B cell (primary cell): ENCODE measurements at regions not wholly inside any gene's neighbourhood (a gene's known extent, or its start where the extent isn't known, plus 50 kb on each side); places are given as distances from the start of the nearest gene placed in this dataset.

Experiments
- ATAC-seq: fragments of 200-7000 bp; cut with Tn5 transposase; one replicate; pipeline ENCODE4 v1.10.0; 2021; ENCODE audit warnings: low read depth, mild to moderate bottlenecking, moderate number of reproducible peaks, moderate library complexity
- CTCF ChIA-PET: fragments of 350-600 bp; sonication (Branson Sonifier 250); formaldehyde crosslinking; loops from one replicate; lab custom pipeline; 2021; ENCODE audit warnings: antibody characterized with exemption, inconsistent platforms; lab: Charles Lee
- POLR2A ChIA-PET: fragments of 350-600 bp; sonication (Branson Sonifier 250); formaldehyde crosslinking; loops from one replicate; lab custom pipeline; 2021; ENCODE audit warnings: antibody characterized with exemption; lab: Charles Lee
- DNase-seq: peaks from one replicate; pipeline ENCODE4 v3.0.0; 2013
- H2AFZ ChIP-seq: 2 replicates; pipeline ENCODE4 v1.6.1; 2012; ENCODE audit warnings: mild to moderate bottlenecking, low read depth, low read length; ENCODE audit not compliant: insufficient read depth, poor library complexity, severe bottlenecking
- H3K27ac ChIP-seq, 2 donors: 1 replicate in 1 of 2; 2 replicates in 1 of 2; pipeline ENCODE4 v1.5.1; 2012 to 2013; ENCODE audit warnings: low read length in 2 of 2, mild to moderate bottlenecking in 2 of 2, moderate library complexity in 1 of 2
- H3K27me3 ChIP-seq, 4 experiments: fragments of 200-600 bp in 1 of 4; sonication (generic) in 1 of 4; replicated peaks in 1 of 4; 1 replicate in 2 of 4; 2 replicates in 2 of 4; pipeline versions ENCODE4 v1.6.1 to v1.7.0; 2013 to 2016; ENCODE audit warnings: low read length in 3 of 4, mild to moderate bottlenecking in 2 of 4, mixed read lengths in 1 of 4, moderate library complexity in 1 of 4; ENCODE audit not compliant: insufficient read depth in 4 of 4, control insufficient read depth in 3 of 4; ENCODE audit errors: control extremely low read depth in 1 of 4
- H3K36me3 ChIP-seq, 2 experiments: replicated peaks in 1 of 2; 1 replicate in 1 of 2; 2 replicates in 1 of 2; pipeline versions ENCODE4 v1.6.1 to v1.7.1; 2013; ENCODE audit warnings: low read length in 1 of 2; ENCODE audit not compliant: insufficient read depth in 2 of 2, control insufficient read depth in 1 of 2; ENCODE audit errors: control extremely low read depth in 1 of 2, extremely low read depth in 1 of 2
- H3K4me1 ChIP-seq, 2 donors: fragments of 200-600 bp in 1 of 2; sonication (generic) in 1 of 2; 1 replicate in 1 of 2; 2 replicates in 1 of 2; pipeline versions ENCODE4 v1.5.1 to v1.6.1; 2013 to 2017; ENCODE audit warnings: low read length in 2 of 2; ENCODE audit not compliant: control insufficient read depth in 2 of 2, insufficient read depth in 2 of 2
- H3K4me2 ChIP-seq: replicated peaks from 2 replicates; pipeline ENCODE3; 2012; ENCODE audit warnings: mild to moderate bottlenecking, low read depth, low read length; ENCODE audit not compliant: poor library complexity, severe bottlenecking
- H3K4me3 ChIP-seq, 5 experiments: fragments of 200-600 bp in 1 of 5; sonication (generic) in 1 of 5; 1 replicate in 3 of 5; 2 replicates in 2 of 5; pipeline versions ENCODE4 v1.5.1 to v1.7.0; 2011 to 2016; ENCODE audit warnings: low read length in 4 of 5, mild to moderate bottlenecking in 4 of 5, low read depth in 2 of 5, control low read depth in 1 of 5, moderate library complexity in 1 of 5; ENCODE audit not compliant: insufficient read depth in 1 of 5; ENCODE audit errors: control extremely low read depth in 1 of 5, extremely low read depth in 1 of 5
- H3K79me2 ChIP-seq: fragments of 200-600 bp; sonication (generic); one replicate; pipeline ENCODE4 v1.6.0; 2016; ENCODE audit warnings: low read length; ENCODE audit not compliant: control insufficient read depth, insufficient read depth
- H3K9ac ChIP-seq: fragments of 200-600 bp; sonication (generic); 2 replicates; pipeline ENCODE4 v1.6.1; 2017; ENCODE audit warnings: mild to moderate bottlenecking, low read length, moderate library complexity
- H3K9me3 ChIP-seq, 3 donors: one replicate each; pipeline versions ENCODE4 v1.6.1 to v1.7.1; 2013; ENCODE audit warnings: low read length in 2 of 3; ENCODE audit not compliant: control insufficient read depth in 2 of 3, insufficient read depth in 1 of 3; ENCODE audit errors: control extremely low read depth in 1 of 3
- H4K20me1 ChIP-seq: 2 replicates; pipeline ENCODE4 v1.6.0; 2012; ENCODE audit warnings: mild to moderate bottlenecking, low read length; ENCODE audit not compliant: insufficient read depth, control insufficient read depth, poor library complexity, severe bottlenecking
- H3K27ac Mint-ChIP-seq: one replicate; pipeline ENCODE4 v1.8.0; 2021; ENCODE audit warnings: mixed read lengths
- H3K27me3 Mint-ChIP-seq: one replicate; pipeline ENCODE4 v1.8.0; 2021; ENCODE audit warnings: mixed read lengths
- H3K4me1 Mint-ChIP-seq: one replicate; pipeline ENCODE4 v1.8.0; 2021; ENCODE audit warnings: mixed read lengths
- H3K4me3 Mint-ChIP-seq: one replicate; pipeline ENCODE4 v1.8.0; 2021; ENCODE audit warnings: mixed read lengths
- H3K9me3 Mint-ChIP-seq: one replicate; pipeline ENCODE4 v1.8.0; 2022; ENCODE audit warnings: mixed read lengths; ENCODE audit not compliant: insufficient read depth
- EZH2 ChIP-seq: IDR thresholded peaks from 2 replicates; pipeline ENCODE4 v1.6.1; 2012; ENCODE audit warnings: borderline replicate concordance, low read depth, mild to moderate bottlenecking, moderate library complexity, low read length; ENCODE audit not compliant: insufficient read depth, poor library complexity, severe bottlenecking
- WGBS: methylation state at CpG from one replicate; pipeline ENCODE4 v1.1.5; 2013; ENCODE audit warnings: missing lambda C conversion rate; ENCODE audit not compliant: insufficient coverage; 5-methylcytosine and 5-hydroxymethylcytosine counted together
- intact Hi-C: fragments of 100-400 bp; cut with micrococcal nuclease; formaldehyde crosslinking; loops from one replicate; pipeline ENCODE4 v1.10.0; 2022
- TF ChIP-seq, protein P1 (sequence below): fragments of 200-600 bp; IDR thresholded peaks from one replicate; pipeline ENCODE4 v1.8.0; 2022; ENCODE audit warnings: antibody characterized with exemption, mild to moderate bottlenecking

- ATAC-seq (no peak), DNase-seq (no peak)
- Histone ChIP-seq H3K4me2 (no peak overlapping the region), H3K4me3 (no peak overlapping the region), H3K79me2 (no peaks in the 10 kb centered on the region), H3K4me1 (no peaks in the 10 kb centered on the region), H4K20me1 (no peaks in the 10 kb centered on the region), H3K9me3 (no peaks in the 10 kb centered on the region), H2AFZ (no peak overlapping the region), H3K27me3 (no peaks in the 10 kb centered on the region), H3K36me3 (no peaks in the 10 kb centered on the region), H3K27ac (no peak overlapping the region), H3K9ac (no peak overlapping the region)
- H3K9me3 Mint-ChIP-seq, result no peaks in the 10 kb centered on the region
- no peaks in the 10 kb centered on the region for H3K4me1 Mint-ChIP-seq
- H3K27ac Mint-ChIP-seq, result no peak overlapping the region
- no peak overlapping the region for H3K4me3 Mint-ChIP-seq
- no peaks in the 10 kb centered on the region for H3K27me3 Mint-ChIP-seq
- POLR2A ChIA-PET, result no interaction called here
- intact Hi-C loops, result no loop called here
- CTCF ChIA-PET, result no interaction called here
- WGBS, result 77% methylated on average over 4 of the region's 6 CpGs
- TF ChIP-seq, protein P1, sequence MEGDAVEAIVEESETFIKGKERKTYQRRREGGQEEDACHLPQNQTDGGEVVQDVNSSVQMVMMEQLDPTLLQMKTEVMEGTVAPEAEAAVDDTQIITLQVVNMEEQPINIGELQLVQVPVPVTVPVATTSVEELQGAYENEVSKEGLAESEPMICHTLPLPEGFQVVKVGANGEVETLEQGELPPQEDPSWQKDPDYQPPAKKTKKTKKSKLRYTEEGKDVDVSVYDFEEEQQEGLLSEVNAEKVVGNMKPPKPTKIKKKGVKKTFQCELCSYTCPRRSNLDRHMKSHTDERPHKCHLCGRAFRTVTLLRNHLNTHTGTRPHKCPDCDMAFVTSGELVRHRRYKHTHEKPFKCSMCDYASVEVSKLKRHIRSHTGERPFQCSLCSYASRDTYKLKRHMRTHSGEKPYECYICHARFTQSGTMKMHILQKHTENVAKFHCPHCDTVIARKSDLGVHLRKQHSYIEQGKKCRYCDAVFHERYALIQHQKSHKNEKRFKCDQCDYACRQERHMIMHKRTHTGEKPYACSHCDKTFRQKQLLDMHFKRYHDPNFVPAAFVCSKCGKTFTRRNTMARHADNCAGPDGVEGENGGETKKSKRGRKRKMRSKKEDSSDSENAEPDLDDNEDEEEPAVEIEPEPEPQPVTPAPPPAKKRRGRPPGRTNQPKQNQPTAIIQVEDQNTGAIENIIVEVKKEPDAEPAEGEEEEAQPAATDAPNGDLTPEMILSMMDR, result no peak
- no peak for TF ChIP-seq EZH2
Observed at GRCh38 chr6:84515067-84515466, 249.3 kb downstream of the TBX18 start.

DNA sequence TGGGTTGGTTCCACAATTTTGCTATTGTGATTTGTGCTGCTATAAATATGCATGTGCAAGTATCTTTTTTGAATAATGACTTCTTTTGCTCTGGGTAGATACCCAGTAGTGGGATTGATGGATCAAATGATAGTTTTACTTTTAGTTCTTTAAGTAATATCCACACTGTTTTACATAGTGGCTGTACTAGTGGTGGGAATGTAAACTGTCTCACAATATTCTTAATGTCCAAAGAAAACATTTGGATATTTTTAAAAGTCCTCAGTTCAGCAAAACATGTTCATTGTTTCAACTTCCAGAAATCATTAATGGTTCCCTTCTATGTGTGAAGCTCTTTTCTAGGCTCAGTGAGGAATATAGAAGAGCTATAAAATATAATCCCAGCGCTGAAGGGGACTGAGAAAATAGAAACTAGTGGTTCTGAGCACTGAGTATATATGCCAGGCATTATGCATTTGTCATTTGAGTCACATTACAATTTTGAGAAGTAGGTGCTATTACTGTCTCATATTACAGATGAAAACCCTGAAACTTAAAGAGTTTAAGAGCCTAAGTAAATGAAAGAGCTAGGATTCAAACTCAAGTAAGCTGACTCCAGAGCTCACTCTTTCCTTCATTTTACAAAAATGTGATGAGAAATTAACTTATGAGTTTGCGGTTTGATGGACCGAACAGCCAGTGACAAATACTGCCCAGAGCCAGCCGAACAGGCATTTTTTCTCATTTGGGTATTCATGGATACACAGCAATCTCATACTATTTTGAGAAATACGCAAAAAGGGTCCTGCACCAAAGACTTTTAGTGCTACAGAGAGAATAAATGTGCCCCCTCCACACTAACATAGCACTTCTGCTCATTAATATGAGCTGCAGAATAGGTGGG lies 250.1 kb downstream of the TBX18 start:
- ATAC-seq (no peak), DNase-seq (no peak)
- Histone ChIP-seq H3K36me3 (no peaks in the 10 kb centered on the region), H3K4me2 (no peak overlapping the region), H3K9me3 (no peaks in the 10 kb centered on the region), H4K20me1 (no peaks in the 10 kb centered on the region), H3K4me3 (no peak overlapping the region), H3K4me1 (no peaks in the 10 kb centered on the region), H3K9ac (no peak overlapping the region), H3K27ac (no peak overlapping the region), H3K79me2 (no peaks in the 10 kb centered on the region), H2AFZ (no peak overlapping the region), H3K27me3 (no peaks in the 10 kb centered on the region)
- Mint-ChIP-seq H3K4me3 (no peak overlapping the region), H3K4me1 (no peaks in the 10 kb centered on the region), H3K27ac (no peak overlapping the region), H3K9me3 (no peaks in the 10 kb centered on the region), H3K27me3 (no peaks in the 10 kb centered on the region)
- ChIA-PET POLR2A (no interaction called here), CTCF (no interaction called here)
- 90% methylated on average over 2 of the region's 5 CpGs for WGBS
- TF ChIP-seq EZH2, result no peak
- TF ChIP-seq, protein P1, result no peak
- intact Hi-C loops, result no loop called here
